ENCODE measurements at regions not wholly inside any gene's neighbourhood (a gene's known extent, or its start where the extent isn't known, plus 50 kb on each side); places are given as distances from the start of the nearest gene placed in this dataset.

DNA sequence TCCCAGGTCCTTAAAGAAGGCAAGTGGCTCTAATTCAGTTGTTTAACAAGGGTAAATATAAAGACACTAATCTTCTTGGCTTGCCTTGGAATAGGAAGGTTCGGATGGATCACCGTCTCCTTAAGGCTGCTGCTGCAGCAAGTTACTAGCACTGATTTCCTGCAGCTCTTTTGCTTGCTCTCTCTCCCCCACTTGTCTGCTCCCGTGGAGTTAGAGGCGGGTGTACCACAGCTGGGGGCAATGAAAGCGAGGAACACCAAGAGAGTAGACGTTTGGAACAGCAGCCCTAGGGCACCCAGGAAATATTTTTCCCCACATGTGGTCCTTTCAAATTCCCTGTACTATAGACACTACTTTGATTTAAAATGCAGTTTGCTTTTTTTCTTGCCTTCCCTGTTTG lies 202.2 kb downstream of the SH2D1A start:
- 15 to 18% methylated on average over 6 of the region's 6 CpGs for WGBS, 2 donors
- intact Hi-C loops (cut with DNase I) = no loop called here
- ATAC-seq (ENCODE audit: low FRiP score) (no peak), DNase-seq (no peak)
- Histone ChIP-seq H3K27ac (ENCODE audit: low read depth in 1 of 2, low read length in 2 of 2) (no peak overlapping the region), H3K9me3 (ENCODE audit: control insufficient read depth, low read length) (no peaks in the 10 kb centered on the region), H3K27me3 (ENCODE audit: control insufficient read depth in 1 of 2, insufficient read depth in 2 of 2, low read length in 1 of 2) (no peaks in the 10 kb centered on the region), H3K36me3 (ENCODE audit: control insufficient read depth in 1 of 2, insufficient read depth in 2 of 2, low read length in 1 of 2) (no peaks in the 10 kb centered on the region), H3K4me3 (ENCODE audit: low read length in 2 of 2) (no peak overlapping the region), H3K4me1 (ENCODE audit: control insufficient read depth in 1 of 2, insufficient read depth in 2 of 2, low read length in 2 of 2) (no peaks in the 10 kb centered on the region)

DNA sequence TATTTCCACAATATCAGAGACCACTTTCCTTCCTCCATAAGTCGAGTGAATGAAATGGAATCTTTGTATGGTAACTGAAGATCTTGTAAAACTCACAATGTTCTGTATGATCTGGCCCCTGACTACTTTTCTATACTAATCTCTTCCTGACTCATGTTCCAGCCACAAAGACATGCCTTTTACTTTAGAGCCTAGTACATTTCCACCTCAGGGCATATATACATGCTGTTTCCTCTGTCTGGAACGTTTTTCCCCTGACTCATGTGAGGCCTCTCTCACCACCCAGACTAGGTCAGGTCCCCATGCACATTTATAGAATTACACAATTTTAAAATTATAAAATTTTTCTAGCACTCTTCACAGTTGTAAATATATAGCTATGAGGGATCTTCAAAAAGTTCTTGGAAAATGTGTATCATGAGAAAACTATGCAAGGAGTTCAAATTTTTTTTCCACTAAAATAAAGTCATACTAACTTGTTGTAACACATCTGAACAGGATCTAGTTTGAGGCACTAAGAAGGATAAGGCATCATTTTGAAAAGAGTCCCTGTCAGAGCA lies 208.8 kb downstream of the SH2D1A start:
- DNase-seq = no peak
- no peaks in the 10 kb centered on the region for H3K4me1 ChIP-seq (ENCODE audit: control insufficient read depth in 1 of 2, insufficient read depth in 2 of 2, low read length in 2 of 2)
- no peak overlapping the region for H3K27ac ChIP-seq (ENCODE audit: low read depth in 1 of 2, low read length in 2 of 2)
- H3K27me3 ChIP-seq (ENCODE audit: control insufficient read depth in 1 of 2, insufficient read depth in 2 of 2, low read length in 1 of 2) = no peaks in the 10 kb centered on the region
- H3K36me3 ChIP-seq (ENCODE audit: control insufficient read depth in 1 of 2, insufficient read depth in 2 of 2, low read length in 1 of 2) = no peaks in the 10 kb centered on the region
- WGBS, 2 donors = 32 to 39% methylated on average over 2 of the region's 2 CpGs
- no peak for ATAC-seq (ENCODE audit: low FRiP score)
- intact Hi-C loops (cut with DNase I) = no loop called here
- H3K4me3 ChIP-seq (ENCODE audit: low read length in 2 of 2) = no peak overlapping the region
- no peaks in the 10 kb centered on the region for H3K9me3 ChIP-seq (ENCODE audit: control insufficient read depth, low read length)

- intact Hi-C loops (cut with DNase I) = no loop called here
These were observed 211.6 kb downstream of the SH2D1A start for GRCh38 chrX:124557976-124558375.

DNA sequence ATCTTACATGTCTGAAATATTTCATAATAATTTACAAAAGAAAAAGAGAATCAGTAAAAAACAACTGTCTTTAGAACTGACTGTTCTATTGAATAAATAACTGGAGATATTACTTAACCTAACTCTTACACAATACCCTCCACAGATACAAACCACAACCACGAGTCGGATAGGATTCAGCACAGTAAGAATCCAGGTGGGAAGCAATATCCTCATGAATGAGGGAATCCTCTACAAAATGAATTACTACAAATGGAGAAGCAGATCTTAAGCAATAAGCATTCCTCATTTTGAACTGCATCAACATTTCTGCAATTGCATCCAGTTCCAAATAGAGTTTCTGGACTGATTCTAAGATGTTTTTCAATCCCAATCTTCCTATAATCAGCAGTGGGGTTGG lies 227.1 kb downstream of the SH2D1A start:
- 69 to 86% methylated on average over 2 of the region's 2 CpGs for WGBS, 2 donors
- intact Hi-C loops (cut with DNase I) = no loop called here
- ATAC-seq (ENCODE audit: low FRiP score) (no peak), DNase-seq (no peak)
- Histone ChIP-seq H3K9me3 (ENCODE audit: control insufficient read depth, low read length) (no peaks in the 10 kb centered on the region), H3K36me3 (ENCODE audit: control insufficient read depth in 1 of 2, insufficient read depth in 2 of 2, low read length in 1 of 2) (no peaks in the 10 kb centered on the region), H3K4me3 (ENCODE audit: low read length in 2 of 2) (no peak overlapping the region), H3K4me1 (ENCODE audit: control insufficient read depth in 1 of 2, insufficient read depth in 2 of 2, low read length in 2 of 2) (no peaks in the 10 kb centered on the region), H3K27ac (ENCODE audit: low read depth in 1 of 2, low read length in 2 of 2) (no peak overlapping the region), H3K27me3 (ENCODE audit: control insufficient read depth in 1 of 2, insufficient read depth in 2 of 2, low read length in 1 of 2) (no peaks in the 10 kb centered on the region)

More at GRCh38 chrX:124557976-124558375, 211.6 kb downstream of the SH2D1A start:
- ATAC-seq (ENCODE audit: low FRiP score) (no peak), DNase-seq (no peak)
- H3K4me1 ChIP-seq (ENCODE audit: control insufficient read depth in 1 of 2, insufficient read depth in 2 of 2, low read length in 2 of 2) = no peaks in the 10 kb centered on the region
- no peak overlapping the region for H3K27ac ChIP-seq (ENCODE audit: low read depth in 1 of 2, low read length in 2 of 2)
- WGBS, 2 donors = 78 to 96% methylated on average over 1 of the region's 1 CpG
- H3K4me3 ChIP-seq (ENCODE audit: low read length in 2 of 2) = no peak overlapping the region
- H3K27me3 ChIP-seq (ENCODE audit: control insufficient read depth in 1 of 2, insufficient read depth in 2 of 2, low read length in 1 of 2) = no peaks in the 10 kb centered on the region
- H3K36me3 ChIP-seq (ENCODE audit: control insufficient read depth in 1 of 2, insufficient read depth in 2 of 2, low read length in 1 of 2) = no peaks in the 10 kb centered on the region
- H3K9me3 ChIP-seq (ENCODE audit: control insufficient read depth, low read length) = no peaks in the 10 kb centered on the region

GRCh38 chrX:124592744-124593143 lies 246.4 kb downstream of the SH2D1A start:
- Histone ChIP-seq H3K4me1 (ENCODE audit: control insufficient read depth in 1 of 2, insufficient read depth in 2 of 2, low read length in 2 of 2) (no peaks in the 10 kb centered on the region), H3K27ac (ENCODE audit: low read depth in 1 of 2, low read length in 2 of 2) (no peak overlapping the region), H3K36me3 (ENCODE audit: control insufficient read depth in 1 of 2, insufficient read depth in 2 of 2, low read length in 1 of 2) (no peaks in the 10 kb centered on the region), H3K9me3 (ENCODE audit: control insufficient read depth, low read length) (no peaks in the 10 kb centered on the region), H3K4me3 (ENCODE audit: low read length in 2 of 2) (no peak overlapping the region), H3K27me3 (ENCODE audit: control insufficient read depth in 1 of 2, insufficient read depth in 2 of 2, low read length in 1 of 2) (no peaks in the 10 kb centered on the region)
- ATAC-seq (ENCODE audit: low FRiP score) (no peak), DNase-seq (no peak)
- intact Hi-C loops (cut with DNase I) = no loop called here

GRCh38 chrX:124594017-124594651 lies 247.8 kb downstream of the SH2D1A start:
- Histone ChIP-seq H3K27me3 (ENCODE audit: control insufficient read depth in 1 of 2, insufficient read depth in 2 of 2, low read length in 1 of 2) (no peaks in the 10 kb centered on the region), H3K4me1 (ENCODE audit: control insufficient read depth in 1 of 2, insufficient read depth in 2 of 2, low read length in 2 of 2) (no peaks in the 10 kb centered on the region), H3K27ac (ENCODE audit: low read depth in 1 of 2, low read length in 2 of 2) (no peak overlapping the region), H3K9me3 (ENCODE audit: control insufficient read depth, low read length) (no peaks in the 10 kb centered on the region), H3K36me3 (ENCODE audit: control insufficient read depth in 1 of 2, insufficient read depth in 2 of 2, low read length in 1 of 2) (no peaks in the 10 kb centered on the region), H3K4me3 (ENCODE audit: low read length in 2 of 2) (no peak overlapping the region)
- DNase-seq (no peak), ATAC-seq (ENCODE audit: low FRiP score) (no peak)
- 68 to 90% methylated on average over 1 of the region's 1 CpG for WGBS, 2 donors
- intact Hi-C loops (cut with DNase I) = no loop called here

- intact Hi-C loops (cut with DNase I) = no loop called here
- Histone ChIP-seq H3K27ac (ENCODE audit: low read depth in 1 of 2, low read length in 2 of 2) (no peak overlapping the region), H3K9me3 (ENCODE audit: control insufficient read depth, low read length) (no peaks in the 10 kb centered on the region), H3K36me3 (ENCODE audit: control insufficient read depth in 1 of 2, insufficient read depth in 2 of 2, low read length in 1 of 2) (no peaks in the 10 kb centered on the region), H3K4me3 (ENCODE audit: low read length in 2 of 2) (no peak overlapping the region), H3K4me1 (ENCODE audit: control insufficient read depth in 1 of 2, insufficient read depth in 2 of 2, low read length in 2 of 2) (no peaks in the 10 kb centered on the region), H3K27me3 (ENCODE audit: control insufficient read depth in 1 of 2, insufficient read depth in 2 of 2, low read length in 1 of 2) (no peaks in the 10 kb centered on the region)
- no peak for DNase-seq
- WGBS, 2 donors = 93 to 98% methylated on average over 1 of the region's 1 CpG
- ATAC-seq (ENCODE audit: low FRiP score) = no peak
These were observed 259.1 kb downstream of the SH2D1A start for GRCh38 chrX:124605511-124605910.

GRCh38 chrX:124606724-124607123 lies 260.4 kb downstream of the SH2D1A start:
- Histone ChIP-seq H3K9me3 (ENCODE audit: control insufficient read depth, low read length) (no peaks in the 10 kb centered on the region), H3K4me1 (ENCODE audit: control insufficient read depth in 1 of 2, insufficient read depth in 2 of 2, low read length in 2 of 2) (no peaks in the 10 kb centered on the region), H3K36me3 (ENCODE audit: control insufficient read depth in 1 of 2, insufficient read depth in 2 of 2, low read length in 1 of 2) (no peaks in the 10 kb centered on the region), H3K27me3 (ENCODE audit: control insufficient read depth in 1 of 2, insufficient read depth in 2 of 2, low read length in 1 of 2) (no peaks in the 10 kb centered on the region), H3K27ac (ENCODE audit: low read depth in 1 of 2, low read length in 2 of 2) (no peak overlapping the region), H3K4me3 (ENCODE audit: low read length in 2 of 2) (no peak overlapping the region)
- intact Hi-C loops (cut with DNase I) = no loop called here
- 51 to 79% methylated on average over 2 of the region's 2 CpGs for WGBS, 2 donors
- DNase-seq (no peak), ATAC-seq (ENCODE audit: low FRiP score) (no peak)

DNA sequence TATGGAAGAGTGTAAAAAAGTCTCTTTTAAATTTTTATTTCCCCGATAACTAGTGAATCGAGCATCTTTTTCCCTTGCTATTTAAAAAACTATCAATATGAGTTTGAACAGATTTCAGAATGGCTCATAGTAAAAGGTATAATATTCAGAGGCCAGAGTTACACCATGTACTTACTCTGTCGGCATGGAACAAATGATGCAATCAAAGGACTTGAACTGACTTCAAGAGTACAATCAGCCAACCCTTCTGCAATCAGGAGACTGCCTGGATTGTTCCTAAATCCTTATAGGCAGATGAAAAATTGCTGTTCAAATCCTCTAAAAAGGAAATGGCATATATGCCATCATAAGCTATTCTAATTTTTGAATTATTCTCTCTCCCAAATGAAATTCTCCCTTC lies 273.3 kb downstream of the SH2D1A start:
- no peak for ATAC-seq (ENCODE audit: low FRiP score)
- H3K27ac ChIP-seq (ENCODE audit: low read depth in 1 of 2, low read length in 2 of 2) = no peak overlapping the region
- WGBS, 2 donors = 64 to 77% methylated on average over 3 of the region's 3 CpGs
- no peaks in the 10 kb centered on the region for H3K4me1 ChIP-seq (ENCODE audit: control insufficient read depth in 1 of 2, insufficient read depth in 2 of 2, low read length in 2 of 2)
- intact Hi-C loops (cut with DNase I) = no loop called here
- H3K36me3 ChIP-seq (ENCODE audit: control insufficient read depth in 1 of 2, insufficient read depth in 2 of 2, low read length in 1 of 2) = no peaks in the 10 kb centered on the region
- no peak for DNase-seq
- no peak overlapping the region for H3K4me3 ChIP-seq (ENCODE audit: low read length in 2 of 2)
- no peaks in the 10 kb centered on the region for H3K27me3 ChIP-seq (ENCODE audit: control insufficient read depth in 1 of 2, insufficient read depth in 2 of 2, low read length in 1 of 2)
- no peaks in the 10 kb centered on the region for H3K9me3 ChIP-seq (ENCODE audit: control insufficient read depth, low read length)
